Type B pancreatic cell (in vitro differentiated cells): ENCODE measurements at regions not wholly inside any gene's neighbourhood (a gene's known extent, or its start where the extent isn't known, plus 50 kb on each side); places are given as distances from the start of the nearest gene placed in this dataset.
"Not testable (repeated sequence)": the region's sequence is repeated elsewhere in the genome, so short reads cannot be mapped to it uniquely, and the experiment has no call there.

Experiments
- DNase-seq: peaks from one replicate; pipeline ENCODE4 v3.0.0; 2021; ENCODE audit warnings: mixed read lengths; ENCODE audit not compliant: unreplicated experiment; ENCODE audit errors: extremely low spot score
- H3K27ac Mint-ChIP-seq: 2 replicates; pipeline ENCODE4 v1.8.0; 2021; ENCODE audit warnings: mild to moderate bottlenecking, mixed read lengths
- H3K27me3 Mint-ChIP-seq: 2 replicates; pipeline ENCODE4 v1.8.0; 2021; ENCODE audit warnings: mixed read lengths
- H3K36me3 Mint-ChIP-seq: 2 replicates; pipeline ENCODE4 v1.8.0; 2021; ENCODE audit warnings: mixed read lengths
- H3K4me1 Mint-ChIP-seq: one replicate; pipeline ENCODE4 v1.8.0; 2021; ENCODE audit warnings: mixed read lengths; ENCODE audit not compliant: unreplicated experiment
- H3K4me3 Mint-ChIP-seq: 2 replicates; pipeline ENCODE4 v1.8.0; 2021; ENCODE audit warnings: mild to moderate bottlenecking, mixed read lengths
- H3K9me3 Mint-ChIP-seq: 2 replicates; pipeline ENCODE4 v1.8.0; 2021; ENCODE audit warnings: mixed read lengths
- TF ChIP-seq, protein P1 (sequence below): fragments of 200-600 bp; sonication (generic); conservative IDR thresholded peaks from 2 replicates; pipeline ENCODE4 v1.5.0; 2021; ENCODE audit warnings: antibody characterized with exemption, mild to moderate bottlenecking

DNA sequence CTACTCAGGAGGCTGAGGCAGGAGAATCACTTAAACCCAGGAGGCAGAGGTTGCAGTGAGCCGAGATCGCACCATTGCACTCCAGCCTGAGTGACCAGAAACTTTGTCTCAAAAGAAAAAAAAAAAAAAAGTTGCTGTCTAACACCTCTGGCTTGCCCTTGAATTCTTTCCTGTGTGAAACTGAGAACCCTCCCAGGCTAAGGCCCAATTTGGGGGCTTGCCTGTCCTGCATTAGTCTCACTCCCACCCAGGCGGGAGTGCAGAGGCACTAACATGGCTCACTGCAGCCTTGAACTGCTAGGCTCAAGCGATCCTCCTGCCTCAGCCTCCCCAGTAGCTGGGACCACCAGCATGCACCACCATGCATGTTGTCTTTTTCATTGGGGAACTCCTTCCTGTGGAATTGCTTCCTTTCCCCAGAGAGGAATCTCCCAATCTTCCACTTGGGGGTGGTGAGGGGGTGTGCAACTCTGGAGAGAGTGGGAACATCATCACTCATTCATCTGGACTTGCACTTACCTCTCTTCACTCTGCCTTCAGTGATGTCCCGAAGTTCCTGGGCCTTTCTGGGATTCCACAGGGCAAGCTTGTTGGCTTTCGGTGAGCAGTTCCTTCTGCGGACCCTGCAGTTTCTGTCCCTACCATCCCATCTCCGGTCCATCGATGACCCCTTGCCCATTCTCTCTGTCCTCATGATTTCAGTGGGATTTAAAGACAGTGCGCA, 62.1 kb upstream of the CREB3L1 start:
- no peak for DNase-seq
- Mint-ChIP-seq H3K27me3 (peaks cover 2% of the 10 kb centered on the region), H3K36me3 (no peaks in the 10 kb centered on the region), H3K27ac (no peak overlapping the region), H3K4me1 (no peaks in the 10 kb centered on the region), H3K9me3 (no peaks in the 10 kb centered on the region), H3K4me3 (no peak overlapping the region)
- TF ChIP-seq, protein P1, sequence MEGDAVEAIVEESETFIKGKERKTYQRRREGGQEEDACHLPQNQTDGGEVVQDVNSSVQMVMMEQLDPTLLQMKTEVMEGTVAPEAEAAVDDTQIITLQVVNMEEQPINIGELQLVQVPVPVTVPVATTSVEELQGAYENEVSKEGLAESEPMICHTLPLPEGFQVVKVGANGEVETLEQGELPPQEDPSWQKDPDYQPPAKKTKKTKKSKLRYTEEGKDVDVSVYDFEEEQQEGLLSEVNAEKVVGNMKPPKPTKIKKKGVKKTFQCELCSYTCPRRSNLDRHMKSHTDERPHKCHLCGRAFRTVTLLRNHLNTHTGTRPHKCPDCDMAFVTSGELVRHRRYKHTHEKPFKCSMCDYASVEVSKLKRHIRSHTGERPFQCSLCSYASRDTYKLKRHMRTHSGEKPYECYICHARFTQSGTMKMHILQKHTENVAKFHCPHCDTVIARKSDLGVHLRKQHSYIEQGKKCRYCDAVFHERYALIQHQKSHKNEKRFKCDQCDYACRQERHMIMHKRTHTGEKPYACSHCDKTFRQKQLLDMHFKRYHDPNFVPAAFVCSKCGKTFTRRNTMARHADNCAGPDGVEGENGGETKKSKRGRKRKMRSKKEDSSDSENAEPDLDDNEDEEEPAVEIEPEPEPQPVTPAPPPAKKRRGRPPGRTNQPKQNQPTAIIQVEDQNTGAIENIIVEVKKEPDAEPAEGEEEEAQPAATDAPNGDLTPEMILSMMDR = no peak

GRCh38 chr11:46212720-46213119, 64.7 kb upstream of the CREB3L1 start:
- Mint-ChIP-seq H3K36me3 (no peaks in the 10 kb centered on the region), H3K9me3 (no peaks in the 10 kb centered on the region), H3K27ac (no peak overlapping the region), H3K4me3 (no peak overlapping the region), H3K27me3 (peaks cover 7% of the 10 kb centered on the region), H3K4me1 (peaks cover 3% of the 10 kb centered on the region)
- DNase-seq = no peak
- TF ChIP-seq, protein P1 = no peak

DNA sequence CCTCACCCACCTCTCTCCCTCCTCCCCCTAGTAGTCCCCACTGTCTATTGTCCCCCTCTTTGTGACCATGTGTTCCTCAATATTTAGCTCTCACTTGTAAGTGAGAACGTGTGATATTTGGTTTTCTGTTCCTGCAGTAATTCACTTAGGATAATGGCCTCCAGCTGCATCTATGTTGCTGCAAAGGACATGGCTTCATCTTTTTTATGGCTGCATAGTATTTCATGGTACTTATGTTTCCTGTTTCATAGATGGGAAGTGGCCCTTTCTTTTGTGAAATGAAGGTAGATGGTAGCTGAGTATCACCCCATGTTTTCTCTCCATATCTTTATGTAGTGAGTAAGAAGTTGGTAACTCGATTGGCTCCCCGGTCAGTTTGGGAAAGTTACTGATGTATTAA, 66.6 kb upstream of the CREB3L1 start:
- peaks cover 3% of the 10 kb centered on the region for H3K4me1 Mint-ChIP-seq
- TF ChIP-seq, protein P1 = no peak
- H3K36me3 Mint-ChIP-seq = no peaks in the 10 kb centered on the region
- H3K9me3 Mint-ChIP-seq = no peaks in the 10 kb centered on the region
- H3K4me3 Mint-ChIP-seq = no peak overlapping the region
- DNase-seq = no peak
- H3K27me3 Mint-ChIP-seq = peaks cover 7% of the 10 kb centered on the region
- H3K27ac Mint-ChIP-seq = no peak overlapping the region

GRCh38 chr11:46210133-46210636, 67.3 kb upstream of the CREB3L1 start:
- H3K4me3 Mint-ChIP-seq = no peak overlapping the region
- no peaks in the 10 kb centered on the region for H3K36me3 Mint-ChIP-seq
- H3K9me3 Mint-ChIP-seq = no peaks in the 10 kb centered on the region
- DNase-seq = no peak
- TF ChIP-seq, protein P1 = no peak
- H3K27ac Mint-ChIP-seq = no peak overlapping the region
- peaks cover 7% of the 10 kb centered on the region for H3K27me3 Mint-ChIP-seq
- H3K4me1 Mint-ChIP-seq = peaks cover 3% of the 10 kb centered on the region

- H3K27ac Mint-ChIP-seq, DNase-seq, H3K36me3 Mint-ChIP-seq: not testable (repeated sequence)
Observed at GRCh38 chr11:46209624-46210023, 67.8 kb upstream of the CREB3L1 start.

DNA sequence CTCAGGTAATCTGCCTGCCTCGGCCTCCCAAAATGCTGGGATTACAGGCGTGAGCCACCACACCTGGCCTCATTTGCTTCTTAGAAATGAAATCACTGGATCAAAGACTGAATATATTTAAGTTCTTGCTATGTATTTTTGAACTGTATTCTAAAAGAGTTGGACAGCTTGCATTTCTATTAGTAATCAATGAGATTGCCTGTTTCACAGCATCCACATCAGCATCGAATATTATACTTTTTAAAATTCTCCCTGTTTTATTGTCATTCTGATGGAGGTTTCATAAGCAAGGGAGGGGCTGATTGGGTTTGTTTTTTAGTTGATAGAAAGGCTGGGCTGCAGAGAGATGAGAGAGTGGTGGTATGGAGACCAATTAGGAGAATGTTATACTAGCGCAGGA, 68.7 kb upstream of the CREB3L1 start:
- Mint-ChIP-seq H3K4me3 (no peak overlapping the region), H3K27ac (no peak overlapping the region), H3K4me1 (peaks cover 3% of the 10 kb centered on the region), H3K36me3 (no peaks in the 10 kb centered on the region), H3K9me3 (no peaks in the 10 kb centered on the region), H3K27me3 (peaks cover 12% of the 10 kb centered on the region)
- TF ChIP-seq, protein P1 = no peak
- no peak for DNase-seq

More at GRCh38 chr11:46209624-46210023, 67.8 kb upstream of the CREB3L1 start:
- H3K4me3 Mint-ChIP-seq, H3K4me1 Mint-ChIP-seq, H3K9me3 Mint-ChIP-seq, H3K27me3 Mint-ChIP-seq: not testable (repeated sequence)
